GM12875 (cell line): ENCODE measurements at regions not wholly inside any gene's neighbourhood (a gene's known extent, or its start where the extent isn't known, plus 50 kb on each side); places are given as distances from the start of the nearest gene placed in this dataset.
"Not testable (repeated sequence)": the region's sequence is repeated elsewhere in the genome, so short reads cannot be mapped to it uniquely, and the experiment has no call there.

Experiments used
- H3K4me3 ChIP-seq: one replicate; pipeline ENCODE4 v1.5.1; 2011; ENCODE audit warnings: low read depth, low read length, control low read depth
- TF ChIP-seq, protein P1 (sequence below): IDR thresholded peaks from 2 replicates; pipeline ENCODE4 v1.5.1; 2011; ENCODE audit warnings: low read depth, mild to moderate bottlenecking, control low read depth, inconsistent platforms, low read length, moderate library complexity, borderline replicate concordance; ENCODE audit not compliant: insufficient read depth

DNA sequence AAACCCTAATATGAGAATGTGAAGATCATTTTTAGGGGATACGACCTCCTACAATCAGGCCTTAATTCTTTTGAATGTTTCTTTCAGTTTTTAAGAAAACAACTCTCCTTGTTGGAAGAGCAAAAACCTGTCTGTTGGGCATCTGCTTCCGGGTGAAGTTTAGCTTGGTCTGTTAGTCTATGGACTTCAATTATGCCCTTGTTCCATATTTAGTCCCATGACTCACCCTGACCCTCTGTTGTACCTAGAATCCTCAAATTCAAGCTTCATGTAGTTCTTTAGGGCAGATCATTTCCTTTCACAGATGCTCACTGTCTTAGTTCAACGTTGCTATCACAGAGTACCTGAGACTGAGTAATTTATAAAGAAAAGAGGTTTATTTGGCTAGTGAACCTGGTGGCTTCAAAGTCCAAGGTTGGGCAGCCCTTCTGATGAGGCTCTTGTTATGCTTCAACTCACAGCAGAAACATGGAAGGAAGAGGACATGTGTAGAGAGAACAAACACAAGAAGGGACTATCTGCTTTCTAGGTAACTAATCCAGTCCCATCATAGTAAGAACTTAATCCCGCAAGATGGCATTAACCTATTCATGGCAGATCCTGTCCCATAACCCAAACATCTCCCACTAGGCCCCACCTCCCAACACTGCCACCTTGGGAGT lies 82.5 kb upstream of the SERPINE2 start:
- TF ChIP-seq, protein P1, sequence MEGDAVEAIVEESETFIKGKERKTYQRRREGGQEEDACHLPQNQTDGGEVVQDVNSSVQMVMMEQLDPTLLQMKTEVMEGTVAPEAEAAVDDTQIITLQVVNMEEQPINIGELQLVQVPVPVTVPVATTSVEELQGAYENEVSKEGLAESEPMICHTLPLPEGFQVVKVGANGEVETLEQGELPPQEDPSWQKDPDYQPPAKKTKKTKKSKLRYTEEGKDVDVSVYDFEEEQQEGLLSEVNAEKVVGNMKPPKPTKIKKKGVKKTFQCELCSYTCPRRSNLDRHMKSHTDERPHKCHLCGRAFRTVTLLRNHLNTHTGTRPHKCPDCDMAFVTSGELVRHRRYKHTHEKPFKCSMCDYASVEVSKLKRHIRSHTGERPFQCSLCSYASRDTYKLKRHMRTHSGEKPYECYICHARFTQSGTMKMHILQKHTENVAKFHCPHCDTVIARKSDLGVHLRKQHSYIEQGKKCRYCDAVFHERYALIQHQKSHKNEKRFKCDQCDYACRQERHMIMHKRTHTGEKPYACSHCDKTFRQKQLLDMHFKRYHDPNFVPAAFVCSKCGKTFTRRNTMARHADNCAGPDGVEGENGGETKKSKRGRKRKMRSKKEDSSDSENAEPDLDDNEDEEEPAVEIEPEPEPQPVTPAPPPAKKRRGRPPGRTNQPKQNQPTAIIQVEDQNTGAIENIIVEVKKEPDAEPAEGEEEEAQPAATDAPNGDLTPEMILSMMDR, result no peak
- H3K4me3 ChIP-seq, result no peak overlapping the region

DNA sequence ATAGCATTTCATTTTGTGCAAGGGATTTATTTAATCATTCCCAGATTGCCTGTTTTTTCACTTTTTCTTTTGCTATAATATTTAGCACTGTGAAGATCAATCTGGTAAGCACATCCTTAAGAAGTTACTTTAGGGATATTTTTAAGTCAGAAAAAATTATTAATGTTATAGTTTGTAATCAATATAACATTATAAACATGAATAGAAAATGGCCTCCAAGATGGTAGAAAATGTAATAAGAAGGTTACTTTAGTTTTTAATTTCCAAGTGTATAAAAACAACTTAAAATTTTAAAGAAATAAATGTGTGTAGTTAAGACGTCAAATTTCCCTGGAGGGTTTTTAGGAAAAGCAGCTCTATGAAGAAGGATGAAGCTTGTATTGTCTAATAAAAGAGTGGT lies 81.9 kb upstream of the SERPINE2 start:
- no peak overlapping the region for H3K4me3 ChIP-seq
- TF ChIP-seq, protein P1, result no peak

DNA sequence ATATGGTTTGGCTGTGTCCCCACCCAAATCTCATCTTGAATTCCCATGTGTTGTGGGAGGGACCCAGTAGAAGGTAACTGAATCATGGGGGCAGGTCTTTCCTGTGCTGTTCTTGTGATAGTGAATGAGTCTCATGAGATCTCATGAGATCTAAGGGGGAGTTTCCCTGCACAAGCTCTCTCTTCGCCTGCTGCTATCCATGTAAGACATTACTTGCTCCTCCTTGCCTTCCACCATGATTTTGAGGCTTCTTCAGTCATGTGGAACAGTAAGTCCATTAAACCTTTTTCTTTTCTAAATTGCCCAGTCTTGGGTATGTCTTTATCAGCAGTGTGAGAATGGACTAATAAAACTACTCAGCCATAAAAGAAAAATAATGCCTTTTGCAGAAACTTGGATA lies 80.8 kb upstream of the SERPINE2 start:
- not testable (repeated sequence) for H3K4me3 ChIP-seq

DNA sequence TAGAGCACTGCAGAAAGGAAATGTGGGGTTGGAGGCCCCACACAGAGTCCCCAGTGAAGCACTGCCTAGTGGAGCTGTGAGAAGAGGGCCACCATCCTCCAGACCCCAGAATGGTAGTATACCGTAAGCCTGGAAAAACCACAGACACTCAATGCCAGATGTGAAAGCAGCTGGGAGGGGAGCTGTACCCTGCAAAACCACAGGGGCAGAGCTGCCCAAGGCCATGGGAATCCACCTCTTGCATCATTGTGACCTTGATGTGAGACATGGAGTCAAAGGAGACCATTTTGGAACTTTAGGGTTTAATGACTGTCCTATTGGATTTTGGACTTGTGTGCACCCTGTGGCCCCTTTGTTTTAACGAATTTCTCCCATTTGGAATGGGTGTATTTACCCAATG lies 75.3 kb upstream of the SERPINE2 start:
- TF ChIP-seq, protein P1, result no peak
- H3K4me3 ChIP-seq, result no peak overlapping the region

DNA sequence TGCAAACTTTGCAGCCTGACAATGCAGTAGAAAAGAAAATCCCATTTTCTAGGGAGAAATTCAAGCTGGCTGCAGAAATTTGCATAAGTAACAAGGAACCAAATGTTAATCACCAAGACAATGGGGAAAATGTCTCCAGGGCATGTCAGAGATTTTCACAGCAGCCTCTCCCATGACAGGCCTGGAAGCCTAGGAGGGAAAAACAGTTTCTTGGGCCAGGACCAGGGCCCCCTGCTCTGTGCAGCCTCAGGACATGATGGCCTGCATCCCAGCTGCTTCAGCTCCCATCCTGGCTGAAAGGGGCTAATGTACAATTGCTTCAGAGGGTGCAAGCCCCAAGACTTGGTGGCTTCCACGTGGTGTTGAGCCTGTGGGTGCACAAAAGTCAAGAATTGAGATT lies 74.8 kb upstream of the SERPINE2 start:
- not testable (repeated sequence) for H3K4me3 ChIP-seq

DNA sequence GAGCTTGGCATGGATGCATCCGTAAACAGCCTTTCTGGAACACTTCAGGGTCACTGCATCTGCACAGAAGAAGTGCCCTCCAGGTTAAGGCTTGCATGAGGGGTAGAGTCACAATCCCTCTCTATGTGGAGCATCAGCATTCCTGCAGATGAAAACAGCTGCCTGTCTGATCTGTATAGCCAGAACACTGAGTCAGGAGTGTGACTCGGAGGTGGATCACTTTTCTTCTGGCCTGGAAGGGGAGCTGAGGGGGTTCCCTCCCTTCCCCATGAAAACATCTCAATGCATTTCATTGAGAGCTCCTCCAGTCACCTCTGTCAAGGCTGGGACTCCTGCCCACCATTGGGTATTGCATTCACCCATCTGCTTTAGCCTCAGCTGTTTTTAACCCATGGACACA lies 72.5 kb upstream of the SERPINE2 start:
- no peak overlapping the region for H3K4me3 ChIP-seq
- TF ChIP-seq, protein P1, result no peak

DNA sequence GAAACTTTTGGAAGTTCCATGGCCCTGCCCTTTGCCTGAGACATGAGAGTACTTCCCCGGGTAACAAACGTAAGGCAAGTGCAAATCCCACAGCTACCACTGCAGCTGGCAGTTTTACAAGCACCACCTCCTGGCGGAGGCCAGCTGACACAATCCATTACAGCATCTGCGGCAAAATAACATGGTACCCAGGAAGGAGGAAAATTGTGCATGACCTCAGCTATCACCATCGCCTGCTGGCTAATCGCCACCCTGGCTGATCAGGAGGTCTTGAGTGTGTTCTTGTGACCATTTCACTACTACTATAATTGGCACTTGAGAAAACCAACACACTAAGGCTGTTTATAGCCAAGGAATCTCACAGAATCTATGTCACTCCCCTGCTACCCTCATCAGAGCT lies 71.7 kb upstream of the SERPINE2 start:
- TF ChIP-seq, protein P1, result no peak
- H3K4me3 ChIP-seq, result no peak overlapping the region

DNA sequence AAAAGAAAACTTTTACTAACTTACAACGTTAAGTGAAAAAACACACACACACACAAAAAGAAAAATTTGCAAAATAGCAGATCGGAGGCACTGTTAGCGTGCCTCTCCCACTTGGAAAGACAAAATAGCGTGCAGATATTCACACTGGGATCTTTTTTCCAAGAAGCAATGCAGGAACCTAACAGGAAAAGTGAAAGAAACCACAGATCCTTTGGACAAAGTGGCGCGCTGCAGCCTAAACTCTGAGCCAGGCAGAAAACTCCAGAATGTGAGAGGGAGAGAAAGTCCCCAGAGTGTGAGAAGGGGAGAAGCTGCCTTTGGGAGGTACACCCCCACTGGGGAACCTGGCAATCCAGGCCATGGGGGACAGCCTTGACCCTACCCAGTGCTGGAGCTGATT lies 70.7 kb upstream of the SERPINE2 start:
- TF ChIP-seq, protein P1, result no peak
- H3K4me3 ChIP-seq, result no peak overlapping the region
